ENCODE measurements at regions not wholly inside any gene's neighbourhood (a gene's known extent, or its start where the extent isn't known, plus 50 kb on each side); places are given as distances from the start of the nearest gene placed in this dataset.

- H3K9me3 ChIP-seq: no peaks in the 10 kb centered on the region
- H3K36me3 ChIP-seq: no peaks in the 10 kb centered on the region
- no peak overlapping the region for H3K4me3 ChIP-seq (ENCODE audit: low read depth in 1 of 2, low read length in 1 of 2)
- no peak overlapping the region for H3K27ac ChIP-seq
- no peaks in the 10 kb centered on the region for H3K27me3 ChIP-seq
- TF ChIP-seq CTCF (IDR thresholded peaks at IDR 0.05): no peak
- H3K4me1 ChIP-seq (ENCODE audit: control insufficient read depth in 1 of 2, insufficient read depth in 1 of 2, low read depth in 1 of 2, low read length in 1 of 2): no peaks in the 10 kb centered on the region
Observed at GRCh38 chr5:18097817-18098216, 463.6 kb downstream of the TAF11L14 start.

GRCh38 chr5:18098691-18099090, 464.4 kb downstream of the TAF11L14 start:
- Histone ChIP-seq H3K36me3 (no peaks in the 10 kb centered on the region), H3K4me3 (ENCODE audit: low read depth in 1 of 2, low read length in 1 of 2) (no peak overlapping the region), H3K9me3 (no peaks in the 10 kb centered on the region), H3K4me1 (ENCODE audit: control insufficient read depth in 1 of 2, insufficient read depth in 1 of 2, low read depth in 1 of 2, low read length in 1 of 2) (no peaks in the 10 kb centered on the region), H3K27ac (no peak overlapping the region), H3K27me3 (no peaks in the 10 kb centered on the region)
- no peak for TF ChIP-seq CTCF (IDR thresholded peaks at IDR 0.05)

GRCh38 chr5:18099261-18099660, 465.0 kb downstream of the TAF11L14 start:
- no peak for TF ChIP-seq CTCF (IDR thresholded peaks at IDR 0.05)
- H3K4me1 ChIP-seq (ENCODE audit: control insufficient read depth in 1 of 2, insufficient read depth in 1 of 2, low read depth in 1 of 2, low read length in 1 of 2): no peaks in the 10 kb centered on the region
- no peaks in the 10 kb centered on the region for H3K9me3 ChIP-seq
- H3K27me3 ChIP-seq: no peaks in the 10 kb centered on the region
- no peaks in the 10 kb centered on the region for H3K36me3 ChIP-seq
- no peak overlapping the region for H3K27ac ChIP-seq
- H3K4me3 ChIP-seq (ENCODE audit: low read depth in 1 of 2, low read length in 1 of 2): no peak overlapping the region

GRCh38 chr5:18101532-18101931, 467.3 kb downstream of the TAF11L14 start:
- no peaks in the 10 kb centered on the region for H3K36me3 ChIP-seq
- H3K4me3 ChIP-seq (ENCODE audit: low read depth in 1 of 2, low read length in 1 of 2): no peak overlapping the region
- H3K27me3 ChIP-seq: no peaks in the 10 kb centered on the region
- H3K27ac ChIP-seq: no peak overlapping the region
- no peak for TF ChIP-seq CTCF (IDR thresholded peaks at IDR 0.05)
- H3K4me1 ChIP-seq (ENCODE audit: control insufficient read depth in 1 of 2, insufficient read depth in 1 of 2, low read depth in 1 of 2, low read length in 1 of 2): no peaks in the 10 kb centered on the region
- no peaks in the 10 kb centered on the region for H3K9me3 ChIP-seq

GRCh38 chr5:18102733-18103132, 468.5 kb downstream of the TAF11L14 start:
- Histone ChIP-seq H3K4me3 (ENCODE audit: low read depth in 1 of 2, low read length in 1 of 2) (no peak overlapping the region), H3K27ac (no peak overlapping the region), H3K9me3 (no peaks in the 10 kb centered on the region), H3K27me3 (no peaks in the 10 kb centered on the region), H3K36me3 (no peaks in the 10 kb centered on the region), H3K4me1 (ENCODE audit: control insufficient read depth in 1 of 2, insufficient read depth in 1 of 2, low read depth in 1 of 2, low read length in 1 of 2) (no peaks in the 10 kb centered on the region)
- TF ChIP-seq CTCF (IDR thresholded peaks at IDR 0.05): no peak

GRCh38 chr5:18105449-18105848, 471.2 kb downstream of the TAF11L14 start:
- H3K4me1 ChIP-seq (ENCODE audit: control insufficient read depth in 1 of 2, insufficient read depth in 1 of 2, low read depth in 1 of 2, low read length in 1 of 2): no peaks in the 10 kb centered on the region
- no peaks in the 10 kb centered on the region for H3K27me3 ChIP-seq
- no peak for TF ChIP-seq CTCF (IDR thresholded peaks at IDR 0.05)
- no peaks in the 10 kb centered on the region for H3K9me3 ChIP-seq
- no peak overlapping the region for H3K4me3 ChIP-seq (ENCODE audit: low read depth in 1 of 2, low read length in 1 of 2)
- H3K27ac ChIP-seq: no peak overlapping the region
- H3K36me3 ChIP-seq: no peaks in the 10 kb centered on the region
